ENCODE measurements at regions not wholly inside any gene's neighbourhood (a gene's known extent, or its start where the extent isn't known, plus 50 kb on each side); places are given as distances from the start of the nearest gene placed in this dataset.
"Not testable (repeated sequence)": the region's sequence is repeated elsewhere in the genome, so short reads cannot be mapped to it uniquely, and the experiment has no call there.

GRCh38 chr15:99783918-99784619, 50.8 kb upstream of the LYSMD4 start:
- not testable (repeated sequence) for TF ChIP-seq POLR2AphosphoS5 (IDR thresholded peaks at IDR 0.05; ENCODE audit: low read depth, low read length); POLR2A (IDR thresholded peaks at IDR 0.05; ENCODE audit: borderline replicate concordance, extremely low read depth, insufficient read depth, insufficient read length); ELF1 (IDR thresholded peaks at IDR 0.05; ENCODE audit: borderline replicate concordance, low read depth); ATF3 (IDR thresholded peaks at IDR 0.05)
- TF ChIP-seq, protein P1, sequence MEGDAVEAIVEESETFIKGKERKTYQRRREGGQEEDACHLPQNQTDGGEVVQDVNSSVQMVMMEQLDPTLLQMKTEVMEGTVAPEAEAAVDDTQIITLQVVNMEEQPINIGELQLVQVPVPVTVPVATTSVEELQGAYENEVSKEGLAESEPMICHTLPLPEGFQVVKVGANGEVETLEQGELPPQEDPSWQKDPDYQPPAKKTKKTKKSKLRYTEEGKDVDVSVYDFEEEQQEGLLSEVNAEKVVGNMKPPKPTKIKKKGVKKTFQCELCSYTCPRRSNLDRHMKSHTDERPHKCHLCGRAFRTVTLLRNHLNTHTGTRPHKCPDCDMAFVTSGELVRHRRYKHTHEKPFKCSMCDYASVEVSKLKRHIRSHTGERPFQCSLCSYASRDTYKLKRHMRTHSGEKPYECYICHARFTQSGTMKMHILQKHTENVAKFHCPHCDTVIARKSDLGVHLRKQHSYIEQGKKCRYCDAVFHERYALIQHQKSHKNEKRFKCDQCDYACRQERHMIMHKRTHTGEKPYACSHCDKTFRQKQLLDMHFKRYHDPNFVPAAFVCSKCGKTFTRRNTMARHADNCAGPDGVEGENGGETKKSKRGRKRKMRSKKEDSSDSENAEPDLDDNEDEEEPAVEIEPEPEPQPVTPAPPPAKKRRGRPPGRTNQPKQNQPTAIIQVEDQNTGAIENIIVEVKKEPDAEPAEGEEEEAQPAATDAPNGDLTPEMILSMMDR (IDR thresholded peaks at IDR 0.05 in 2 of 3, conservative IDR thresholded peaks at IDR 0.05 in 1 of 3; ENCODE audit: borderline replicate concordance in 1 of 3, insufficient read depth in 1 of 3, low read depth in 2 of 3, low read length in 2 of 3), result not testable (repeated sequence)
- TF ChIP-seq, protein P2, sequence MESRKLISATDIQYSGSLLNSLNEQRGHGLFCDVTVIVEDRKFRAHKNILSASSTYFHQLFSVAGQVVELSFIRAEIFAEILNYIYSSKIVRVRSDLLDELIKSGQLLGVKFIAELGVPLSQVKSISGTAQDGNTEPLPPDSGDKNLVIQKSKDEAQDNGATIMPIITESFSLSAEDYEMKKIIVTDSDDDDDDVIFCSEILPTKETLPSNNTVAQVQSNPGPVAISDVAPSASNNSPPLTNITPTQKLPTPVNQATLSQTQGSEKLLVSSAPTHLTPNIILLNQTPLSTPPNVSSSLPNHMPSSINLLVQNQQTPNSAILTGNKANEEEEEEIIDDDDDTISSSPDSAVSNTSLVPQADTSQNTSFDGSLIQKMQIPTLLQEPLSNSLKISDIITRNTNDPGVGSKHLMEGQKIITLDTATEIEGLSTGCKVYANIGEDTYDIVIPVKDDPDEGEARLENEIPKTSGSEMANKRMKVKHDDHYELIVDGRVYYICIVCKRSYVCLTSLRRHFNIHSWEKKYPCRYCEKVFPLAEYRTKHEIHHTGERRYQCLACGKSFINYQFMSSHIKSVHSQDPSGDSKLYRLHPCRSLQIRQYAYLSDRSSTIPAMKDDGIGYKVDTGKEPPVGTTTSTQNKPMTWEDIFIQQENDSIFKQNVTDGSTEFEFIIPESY (IDR thresholded peaks at IDR 0.05; ENCODE audit: extremely low read depth, insufficient replicate concordance, low read length), result not testable (repeated sequence)

Data from HCT116 (cell line).